SK-N-SH (cell line): ENCODE measurements at regions not wholly inside any gene's neighbourhood (a gene's known extent, or its start where the extent isn't known, plus 50 kb on each side); places are given as distances from the start of the nearest gene placed in this dataset.

Experiments used
- CTCF ChIA-PET: fragments of 300-600, 350-600 bp; formaldehyde crosslinking; extraction: SDS; loops from one replicate; lab custom pipeline; 2021; lab: Yijun Ruan, JAX
- POLR2A ChIA-PET: fragments of 350-600 bp; sonication (Branson Sonifier 250); formaldehyde crosslinking; extraction: SDS; loops from one replicate; lab custom pipeline; 2020; ENCODE audit warnings: antibody characterized with exemption, inconsistent platforms; lab: Yijun Ruan, JAX
- DNase-seq: peaks from one replicate; pipeline ENCODE4 v3.0.0; 2012
- H2AFZ ChIP-seq: fragments of 200-600 bp; sonication (generic); 2 replicates; pipeline ENCODE4 v1.8.1; 2016; ENCODE audit warnings: antibody characterized with exemption, mild to moderate bottlenecking, low read depth
- H3F3A ChIP-seq: fragments of 200-600 bp; sonication (generic); replicated peaks from 2 replicates; pipeline ENCODE3; 2016; ENCODE audit warnings: antibody characterized with exemption, mild to moderate bottlenecking; ENCODE audit not compliant: insufficient read depth
- H3K27ac ChIP-seq, 2 experiments: fragments of 200-500 bp in 1 of 2; fragments of 200-600 bp in 1 of 2; sonication (Bioruptor generic) in 1 of 2; sonication (generic), shearing (Covaris generic) in 1 of 2; 2 replicates each; pipeline versions ENCODE4 v1.5.1 to v1.6.1; 2014 to 2016; ENCODE audit warnings: low read depth in 2 of 2, inconsistent platforms in 1 of 2, low read length in 1 of 2, mild to moderate bottlenecking in 1 of 2, mixed read lengths in 1 of 2
- H3K27me3 ChIP-seq: fragments of 200-600 bp; sonication (generic), shearing (Covaris generic); 2 replicates; pipeline ENCODE4 v1.6.1; 2016; ENCODE audit warnings: mixed run types; ENCODE audit not compliant: insufficient read depth
- H3K36me3 ChIP-seq, 2 experiments: fragments of 200-500 bp in 1 of 2; fragments of 200-600 bp in 1 of 2; sonication (Bioruptor generic) in 1 of 2; sonication (generic) in 1 of 2; replicated peaks in 1 of 2; 2 replicates each; pipeline versions ENCODE3 to v1.5.1; 2014 to 2016; ENCODE audit warnings: low read length in 1 of 2, mild to moderate bottlenecking in 1 of 2; ENCODE audit not compliant: insufficient read depth in 2 of 2, control insufficient read depth in 1 of 2
- H3K4me1 ChIP-seq, 2 experiments: fragments of 200-500 bp in 1 of 2; fragments of 200-600 bp in 1 of 2; sonication (Bioruptor generic) in 1 of 2; sonication (generic), shearing (Covaris generic) in 1 of 2; 2 replicates each; pipeline versions ENCODE4 v1.5.1 to v1.6.1; 2014 to 2016; ENCODE audit warnings: low read depth in 1 of 2, low read length in 1 of 2, mixed run types in 1 of 2; ENCODE audit not compliant: insufficient read depth in 2 of 2, control insufficient read depth in 1 of 2
- H3K4me2 ChIP-seq: fragments of 200-600 bp; sonication (generic), shearing (Covaris generic); 2 replicates; pipeline ENCODE4 v1.6.1; 2017; ENCODE audit warnings: mixed run types
- H3K4me3 ChIP-seq, 2 experiments: fragments of 200-500 bp in 1 of 2; fragments of 200-600 bp in 1 of 2; sonication (Bioruptor generic) in 1 of 2; sonication (generic), shearing (Covaris generic) in 1 of 2; 2 replicates each; pipeline versions ENCODE4 v1.5.1 to v1.8.1; 2014 to 2016; ENCODE audit warnings: low read depth in 2 of 2, inconsistent platforms in 1 of 2, low read length in 1 of 2, mild to moderate bottlenecking in 1 of 2, mixed read lengths in 1 of 2, moderate library complexity in 1 of 2
- H3K79me2 ChIP-seq: fragments of 200-600 bp; sonication (generic); 2 replicates; pipeline ENCODE4 v1.8.1; 2017; ENCODE audit warnings: mild to moderate bottlenecking; ENCODE audit not compliant: insufficient read depth
- H3K9ac ChIP-seq: fragments of 200-600 bp; sonication (generic); 2 replicates; pipeline ENCODE4 v1.6.1; 2017; ENCODE audit warnings: mixed run types
- H3K9me2 ChIP-seq: fragments of 200-600 bp; sonication (generic); 2 replicates; pipeline ENCODE4 v1.6.1; 2017; ENCODE audit warnings: mixed run types
- H3K9me3 ChIP-seq: fragments of 200-600 bp; sonication (generic); 2 replicates; pipeline ENCODE4 v1.6.1; 2017; ENCODE audit warnings: mixed run types, mild to moderate bottlenecking, moderate library complexity
- H4K20me1 ChIP-seq: fragments of 200-600 bp; sonication (generic); 2 replicates; pipeline ENCODE4 v1.6.1; 2017; ENCODE audit warnings: mild to moderate bottlenecking, mixed run types; ENCODE audit not compliant: insufficient read depth
- ELF1 ChIP-seq: IDR thresholded peaks from 2 replicates; pipeline ENCODE4 v1.4.0; 2012
- EZH2phosphoT487 ChIP-seq: fragments of 200-600 bp; sonication (generic); IDR thresholded peaks from 2 replicates; pipeline ENCODE4 v1.6.1; 2017; ENCODE audit warnings: low read depth, mixed run types, mild to moderate bottlenecking, antibody characterized with exemption, moderate library complexity, borderline replicate concordance
- FOXM1 ChIP-seq: IDR thresholded peaks from 2 replicates; pipeline ENCODE4 v1.4.0; 2012; ENCODE audit warnings: low read depth, mild to moderate bottlenecking
- GABPA ChIP-seq: IDR thresholded peaks from 2 replicates; pipeline ENCODE4 v1.4.0; 2012; ENCODE audit warnings: low read depth, mild to moderate bottlenecking
- GATA2 ChIP-seq: sonication (generic); formaldehyde crosslinking; IDR thresholded peaks from 2 replicates; pipeline ENCODE4 v1.5.0; 2020; ENCODE audit warnings: mild to moderate bottlenecking, missing genetic modification reagents
- IRF3 ChIP-seq: fragments of 150-350 bp; IDR thresholded peaks from 2 replicates; pipeline ENCODE4 v1.6.1; 2016; ENCODE audit warnings: mild to moderate bottlenecking, low read depth, low read length
- MEF2A ChIP-seq: IDR thresholded peaks from 2 replicates; pipeline ENCODE4 v1.4.0; 2012; ENCODE audit warnings: low read depth, borderline replicate concordance
- NRF1 ChIP-seq: IDR thresholded peaks from 2 replicates; pipeline ENCODE4 v1.6.1; 2012; ENCODE audit warnings: low read depth, mild to moderate bottlenecking, low read length
- POLR2AphosphoS5 ChIP-seq: IDR thresholded peaks from 2 replicates; pipeline ENCODE4 v1.6.1; 2012; ENCODE audit warnings: low read depth, low read length
- RAD21 ChIP-seq: IDR thresholded peaks from 2 replicates; pipeline ENCODE4 v1.6.1; 2012; ENCODE audit warnings: mild to moderate bottlenecking, low read length
- RCOR1 ChIP-seq: fragments of 150-350 bp; IDR thresholded peaks from 2 replicates; pipeline ENCODE4 v1.6.1; 2017; ENCODE audit warnings: antibody characterized with exemption, low read length
- RFX5 ChIP-seq: IDR thresholded peaks from 2 replicates; pipeline ENCODE4 v1.6.1; 2012; ENCODE audit warnings: mild to moderate bottlenecking, improper control_type of control experiment, low read length
- SMC3 ChIP-seq: IDR thresholded peaks from 2 replicates; pipeline ENCODE4 v1.6.1; 2012; ENCODE audit warnings: low read depth, low read length, improper control_type of control experiment
- TEAD4 ChIP-seq: IDR thresholded peaks from 2 replicates; pipeline ENCODE4 v1.4.0; 2012; ENCODE audit warnings: mild to moderate bottlenecking, borderline replicate concordance; ENCODE audit not compliant: insufficient read depth
- USF1 ChIP-seq: IDR thresholded peaks from 2 replicates; pipeline ENCODE4 v1.4.0; 2012; ENCODE audit warnings: low read depth, borderline replicate concordance
- YY1 ChIP-seq: IDR thresholded peaks from 2 replicates; pipeline ENCODE4 v1.4.0; 2012; ENCODE audit warnings: low read depth, mild to moderate bottlenecking
- WGBS: methylation state at CpG from one replicate; pipeline ENCODE4 v1.1.6; 2017; ENCODE audit warnings: low lambda C conversion rate; 5-methylcytosine and 5-hydroxymethylcytosine counted together
- TF ChIP-seq, protein P1 (sequence below): IDR thresholded peaks from 2 replicates; pipeline ENCODE4; 2012
- TF ChIP-seq, protein P2 (sequence below): IDR thresholded peaks from 2 replicates; pipeline ENCODE4 v1.4.0; 2012; ENCODE audit warnings: low read depth, borderline replicate concordance

DNA sequence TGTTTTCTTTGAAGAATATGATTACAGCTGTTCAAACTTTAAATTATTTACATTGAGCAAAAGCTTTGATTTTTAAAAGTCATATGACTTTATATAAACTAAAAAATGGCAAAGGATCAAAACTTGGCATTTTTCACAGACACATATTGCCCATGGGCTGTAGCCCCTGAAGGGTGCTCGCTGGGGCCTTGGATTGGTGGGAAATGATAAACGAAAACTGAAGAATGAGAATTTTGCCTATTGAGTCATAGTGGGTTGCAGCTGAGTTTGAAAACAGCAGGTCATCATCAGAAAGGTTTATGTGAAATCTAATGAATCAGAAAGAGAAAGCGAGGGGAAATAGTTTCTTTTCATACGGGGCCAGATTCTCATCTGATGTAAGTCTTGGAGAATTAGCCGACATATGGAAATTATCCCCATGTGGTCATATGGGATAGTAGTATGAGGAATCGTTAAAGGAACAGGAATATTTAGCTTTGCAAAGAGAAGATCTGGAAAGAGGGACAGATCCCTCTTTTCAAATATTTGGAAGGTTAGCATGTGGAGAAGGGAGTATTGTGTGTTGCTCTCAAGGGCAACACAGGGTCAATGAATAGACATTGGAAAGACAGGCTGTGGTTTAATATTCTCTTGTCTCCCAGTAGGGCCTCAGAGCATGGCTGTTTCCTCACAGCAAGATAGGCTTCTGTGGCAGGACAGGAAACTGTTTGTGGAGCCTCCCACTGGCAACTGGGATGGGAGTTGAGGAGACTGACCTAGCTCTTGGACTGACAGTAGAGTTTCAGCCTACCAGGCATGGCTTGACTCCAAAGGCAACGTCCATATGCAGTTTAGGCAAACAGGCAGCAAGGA lies 119.0 kb downstream of the FZD1 start:
- H3K9me3 ChIP-seq = no peaks in the 10 kb centered on the region
- POLR2A ChIA-PET = no interaction called here
- no peak overlapping the region for H3K4me2 ChIP-seq
- H3K9me2 ChIP-seq = no peaks in the 10 kb centered on the region
- no peak overlapping the region for H3K4me3 ChIP-seq
- no peaks in the 10 kb centered on the region for H3K36me3 ChIP-seq
- no peak overlapping the region for H3K9ac ChIP-seq
- no peak overlapping the region for H3K27ac ChIP-seq
- no peak for DNase-seq
- CTCF ChIA-PET = interaction anchor here (1.1 kb wide), 1 partner anchor 95 kb away, joined by 3 read pairs; no protein-coding TSS in a partner anchor
- H3K27me3 ChIP-seq = no peaks in the 10 kb centered on the region
- no peaks in the 10 kb centered on the region for H3F3A ChIP-seq
- H4K20me1 ChIP-seq = no peaks in the 10 kb centered on the region
- no peaks in the 10 kb centered on the region for H3K4me1 ChIP-seq
- H2AFZ ChIP-seq = no peak overlapping the region
- no peaks in the 10 kb centered on the region for H3K79me2 ChIP-seq
- WGBS = 28% methylated on average over 7 of the region's 7 CpGs
- TF ChIP-seq USF1 = no peak
- no peak for TF ChIP-seq YY1
- no peak for TF ChIP-seq RAD21
- TF ChIP-seq, protein P1, sequence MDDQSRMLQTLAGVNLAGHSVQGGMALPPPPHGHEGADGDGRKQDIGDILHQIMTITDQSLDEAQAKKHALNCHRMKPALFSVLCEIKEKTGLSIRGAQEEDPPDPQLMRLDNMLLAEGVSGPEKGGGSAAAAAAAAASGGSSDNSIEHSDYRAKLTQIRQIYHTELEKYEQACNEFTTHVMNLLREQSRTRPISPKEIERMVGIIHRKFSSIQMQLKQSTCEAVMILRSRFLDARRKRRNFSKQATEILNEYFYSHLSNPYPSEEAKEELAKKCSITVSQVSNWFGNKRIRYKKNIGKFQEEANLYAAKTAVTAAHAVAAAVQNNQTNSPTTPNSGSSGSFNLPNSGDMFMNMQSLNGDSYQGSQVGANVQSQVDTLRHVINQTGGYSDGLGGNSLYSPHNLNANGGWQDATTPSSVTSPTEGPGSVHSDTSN = no peak
- TF ChIP-seq IRF3 = no peak
- no peak for TF ChIP-seq POLR2AphosphoS5
- no peak for TF ChIP-seq ELF1
- no peak for TF ChIP-seq SMC3
- no peak for TF ChIP-seq TEAD4
- no peak for TF ChIP-seq GABPA
- TF ChIP-seq NRF1 = no peak
- TF ChIP-seq GATA2 (CRISPR knock-in tag) = no peak
- TF ChIP-seq, protein P2, sequence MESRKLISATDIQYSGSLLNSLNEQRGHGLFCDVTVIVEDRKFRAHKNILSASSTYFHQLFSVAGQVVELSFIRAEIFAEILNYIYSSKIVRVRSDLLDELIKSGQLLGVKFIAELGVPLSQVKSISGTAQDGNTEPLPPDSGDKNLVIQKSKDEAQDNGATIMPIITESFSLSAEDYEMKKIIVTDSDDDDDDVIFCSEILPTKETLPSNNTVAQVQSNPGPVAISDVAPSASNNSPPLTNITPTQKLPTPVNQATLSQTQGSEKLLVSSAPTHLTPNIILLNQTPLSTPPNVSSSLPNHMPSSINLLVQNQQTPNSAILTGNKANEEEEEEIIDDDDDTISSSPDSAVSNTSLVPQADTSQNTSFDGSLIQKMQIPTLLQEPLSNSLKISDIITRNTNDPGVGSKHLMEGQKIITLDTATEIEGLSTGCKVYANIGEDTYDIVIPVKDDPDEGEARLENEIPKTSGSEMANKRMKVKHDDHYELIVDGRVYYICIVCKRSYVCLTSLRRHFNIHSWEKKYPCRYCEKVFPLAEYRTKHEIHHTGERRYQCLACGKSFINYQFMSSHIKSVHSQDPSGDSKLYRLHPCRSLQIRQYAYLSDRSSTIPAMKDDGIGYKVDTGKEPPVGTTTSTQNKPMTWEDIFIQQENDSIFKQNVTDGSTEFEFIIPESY = no peak
- no peak for TF ChIP-seq RFX5
- no peak for TF ChIP-seq EZH2phosphoT487
- no peak for TF ChIP-seq RCOR1
- no peak for TF ChIP-seq MEF2A
- TF ChIP-seq FOXM1 = no peak
